IMR-90 (cell line): ENCODE measurements at regions not wholly inside any gene's neighbourhood (a gene's known extent, or its start where the extent isn't known, plus 50 kb on each side); places are given as distances from the start of the nearest gene placed in this dataset.

Experiments used
- ATAC-seq: fragments of 200-7000 bp; cut with Tn5 transposase; 2 replicates; pipeline ENCODE4 v1.9.1; 2020; ENCODE audit warnings: low read depth, mild to moderate bottlenecking, moderate library complexity
- BruUV-seq: library from RNA; stranded (reverse); fragments of 400-500 nt; replicated peaks from 2 replicates; lab custom pipeline; 2021; lab: Mats Ljungman, UMichigan
- CTCF ChIA-PET: fragments of 300-600 bp; formaldehyde crosslinking; extraction: SDS; loops from one replicate; lab custom pipeline; 2021; ENCODE audit warnings: antibody characterized with exemption; lab: Yijun Ruan, JAX
- POLR2A ChIA-PET: fragments of 300-600 bp; sonication (Branson Sonifier 250); formaldehyde crosslinking; loops from one replicate; lab custom pipeline; 2022; ENCODE audit warnings: antibody characterized with exemption; ENCODE audit not compliant: unreplicated experiment; lab: Charles Lee
- DNase-seq: peaks from one replicate; pipeline ENCODE4 v3.0.0; 2013
- H2AFZ ChIP-seq: replicated peaks from 2 replicates; pipeline ENCODE3; 2013; ENCODE audit warnings: low read length, mild to moderate bottlenecking; ENCODE audit not compliant: poor library complexity
- H2AK5ac ChIP-seq: 2 replicates; pipeline ENCODE4 v1.6.1; 2013; ENCODE audit warnings: low read depth, low read length, inconsistent platforms
- H2AK9ac ChIP-seq: replicated peaks from 2 replicates; pipeline ENCODE3; 2013; ENCODE audit warnings: mild to moderate bottlenecking, low read depth, low read length, moderate library complexity; ENCODE audit not compliant: poor library complexity
- H2BK120ac ChIP-seq: 2 replicates; pipeline ENCODE4 v1.6.1; 2013; ENCODE audit warnings: low read depth, low read length, inconsistent platforms
- H2BK15ac ChIP-seq: 3 replicates; pipeline ENCODE4 v1.6.1; 2013; ENCODE audit warnings: low read depth, low read length, inconsistent platforms
- H2BK20ac ChIP-seq: 2 replicates; pipeline ENCODE4 v1.6.1; 2013; ENCODE audit warnings: low read depth, mild to moderate bottlenecking, inconsistent platforms, low read length, moderate library complexity
- H2BK5ac ChIP-seq: 2 replicates; pipeline ENCODE4 v1.6.1; 2013; ENCODE audit warnings: mild to moderate bottlenecking, low read depth, low read length, inconsistent platforms; ENCODE audit not compliant: poor library complexity, severe bottlenecking
- H3K14ac ChIP-seq: replicated peaks from 2 replicates; pipeline ENCODE4 v1.6.1; 2013; ENCODE audit warnings: low read depth, low read length, inconsistent platforms
- H3K18ac ChIP-seq: 2 replicates; pipeline ENCODE4 v1.6.1; 2013; ENCODE audit warnings: low read depth, low read length, control low read depth
- H3K23ac ChIP-seq: 2 replicates; pipeline ENCODE4 v1.6.1; 2013; ENCODE audit warnings: low read depth, low read length, inconsistent platforms
- H3K27ac ChIP-seq: 2 replicates; pipeline ENCODE4 v1.5.1; 2013; ENCODE audit warnings: mild to moderate bottlenecking, control low read depth, low read length; ENCODE audit not compliant: insufficient read depth
- H3K27me3 ChIP-seq: 2 replicates; pipeline ENCODE4 v1.6.1; 2013; ENCODE audit warnings: low read length; ENCODE audit not compliant: control insufficient read depth, insufficient read depth
- H3K36me3 ChIP-seq: 2 replicates; pipeline ENCODE4 v1.6.1; 2013; ENCODE audit warnings: low read length, mixed read lengths; ENCODE audit not compliant: control insufficient read depth, insufficient read depth
- H3K4ac ChIP-seq: 2 replicates; pipeline ENCODE4 v1.6.1; 2013; ENCODE audit warnings: low read depth, low read length, inconsistent platforms
- H3K4me1 ChIP-seq: 2 replicates; pipeline ENCODE4 v1.6.1; 2013; ENCODE audit warnings: low read length, mixed read lengths; ENCODE audit not compliant: control insufficient read depth, insufficient read depth
- H3K4me2 ChIP-seq: 2 replicates; pipeline ENCODE4 v1.6.1; 2013; ENCODE audit warnings: low read depth, mild to moderate bottlenecking, control low read depth, low read length, moderate library complexity
- H3K4me3 ChIP-seq: 2 replicates; pipeline ENCODE4 v1.5.1; 2013; ENCODE audit warnings: low read depth, mild to moderate bottlenecking, control low read depth, low read length, moderate library complexity; ENCODE audit not compliant: insufficient read depth
- H3K56ac ChIP-seq: 2 replicates; pipeline ENCODE4 v1.6.1; 2013; ENCODE audit warnings: low read length, inconsistent platforms; ENCODE audit not compliant: insufficient read depth; ENCODE audit errors: extremely low read depth
- H3K79me1 ChIP-seq, 2 experiments: 2 replicates each; pipeline ENCODE4 v1.6.1; 2013; ENCODE audit warnings: low read length in 2 of 2, inconsistent platforms in 1 of 2, low read depth in 1 of 2
- H3K9ac ChIP-seq: 2 replicates; pipeline ENCODE4 v1.6.1; 2013; ENCODE audit warnings: low read depth, low read length, control low read depth
- H3K9me1 ChIP-seq: 2 replicates; pipeline ENCODE4 v1.6.1; 2013; ENCODE audit warnings: low read length, inconsistent platforms; ENCODE audit not compliant: insufficient read depth
- H3K9me3 ChIP-seq: 2 replicates; pipeline ENCODE4 v1.6.1; 2013; ENCODE audit warnings: low read length; ENCODE audit not compliant: control insufficient read depth, insufficient read depth
- H4K20me1 ChIP-seq: 2 replicates; pipeline ENCODE4 v1.6.1; 2013; ENCODE audit warnings: low read length, inconsistent platforms; ENCODE audit not compliant: insufficient read depth
- H4K5ac ChIP-seq: 2 replicates; pipeline ENCODE4 v1.6.1; 2013; ENCODE audit warnings: mild to moderate bottlenecking, low read depth, low read length, control low read depth
- H4K8ac ChIP-seq, 2 experiments: 2 replicates each; pipeline ENCODE4 v1.6.1; 2013; ENCODE audit warnings: low read depth in 2 of 2, low read length in 2 of 2, control low read depth in 1 of 2, inconsistent platforms in 1 of 2
- H4K91ac ChIP-seq: 2 replicates; pipeline ENCODE4 v1.6.1; 2013; ENCODE audit warnings: low read depth, low read length, inconsistent platforms; ENCODE audit not compliant: insufficient read depth
- BHLHE40 ChIP-seq: fragments of 150-350 bp; IDR thresholded peaks from 2 replicates; pipeline ENCODE4 v1.6.1; 2016; ENCODE audit warnings: mild to moderate bottlenecking, low read depth, low read length
- CEBPB ChIP-seq: IDR thresholded peaks from 2 replicates; pipeline ENCODE4 v1.6.1; 2012; ENCODE audit warnings: low read depth, low read length, improper control_type of control experiment
- CHD1 ChIP-seq: IDR thresholded peaks from 2 replicates; pipeline ENCODE4 v1.6.1; 2012; ENCODE audit warnings: low read depth, low read length, improper control_type of control experiment
- FOS ChIP-seq: fragments of 150-350 bp; IDR thresholded peaks from 2 replicates; pipeline ENCODE4 v1.6.1; 2016; ENCODE audit warnings: low read depth, low read length
- MAZ ChIP-seq: IDR thresholded peaks from 2 replicates; pipeline ENCODE4 v1.6.1; 2012; ENCODE audit warnings: low read depth, mild to moderate bottlenecking, low read length, improper control_type of control experiment, moderate library complexity, borderline replicate concordance
- NFE2L2 ChIP-seq: fragments of 150-350 bp; IDR thresholded peaks from 2 replicates; pipeline ENCODE4 v1.6.1; 2016; ENCODE audit warnings: low read depth, mild to moderate bottlenecking, low read length
- POLR2A ChIP-seq: IDR thresholded peaks from 2 replicates; pipeline ENCODE4 v1.6.1; 2012; ENCODE audit warnings: mild to moderate bottlenecking, low read depth, low read length
- RAD21 ChIP-seq: IDR thresholded peaks from 2 replicates; pipeline ENCODE4 v1.6.1; 2012; ENCODE audit warnings: low read length, improper control_type of control experiment
- RCOR1 ChIP-seq: IDR thresholded peaks from 2 replicates; pipeline ENCODE4 v1.6.1; 2012; ENCODE audit warnings: mild to moderate bottlenecking, low read length, improper control_type of control experiment; ENCODE audit not compliant: insufficient replicate concordance
- RFX5 ChIP-seq: IDR thresholded peaks from 2 replicates; pipeline ENCODE4 v1.8.0; 2012; ENCODE audit warnings: low read depth, mild to moderate bottlenecking, low read length, moderate library complexity
- SMC3 ChIP-seq: fragments of 150-350 bp; IDR thresholded peaks from 2 replicates; pipeline ENCODE4 v1.6.1; 2016; ENCODE audit warnings: low read depth, mild to moderate bottlenecking, antibody characterized with exemption, low read length, moderate library complexity
- USF2 ChIP-seq: fragments of 150-350 bp; IDR thresholded peaks from 2 replicates; pipeline ENCODE4 v1.6.1; 2017; ENCODE audit warnings: mild to moderate bottlenecking, antibody characterized with exemption, low read length, low read depth
- WGBS, 2 experiments: methylation state at CpG; one replicate each; pipeline versions ENCODE4 v1.1.5 to v1.1.7; 2013; ENCODE audit warnings: missing lambda C conversion rate in 2 of 2; ENCODE audit not compliant: insufficient read length in 1 of 2; ENCODE audit errors: extremely low coverage in 2 of 2; 5-methylcytosine and 5-hydroxymethylcytosine counted together
- dilution Hi-C: fragments of 300-500 bp; cut with HindIII; formaldehyde crosslinking; loops from one replicate; pipeline ENCODE4 v1.14.3; 2018; ENCODE audit warnings: low sequenced_read_pairs; ENCODE audit not compliant: unreplicated experiment
- in situ Hi-C: fragments of 300-500 bp; cut with MboI; formaldehyde crosslinking; loops from 3 replicates; pipeline ENCODE4 v1.14.3; 2019; ENCODE audit warnings: low sequenced_read_pairs, inconsistent platforms, mixed read lengths
- intact Hi-C: fragments of 100-400 bp; cut with micrococcal nuclease; formaldehyde crosslinking; loops from 2 replicates; pipeline ENCODE4 v1.10.0; 2022
- TF ChIP-seq, protein P1 (sequence below): conservative IDR thresholded peaks from 2 replicates; pipeline ENCODE4 v1.5.1; 2012; ENCODE audit warnings: mild to moderate bottlenecking, low read depth, low read length, improper control_type of control experiment

DNA sequence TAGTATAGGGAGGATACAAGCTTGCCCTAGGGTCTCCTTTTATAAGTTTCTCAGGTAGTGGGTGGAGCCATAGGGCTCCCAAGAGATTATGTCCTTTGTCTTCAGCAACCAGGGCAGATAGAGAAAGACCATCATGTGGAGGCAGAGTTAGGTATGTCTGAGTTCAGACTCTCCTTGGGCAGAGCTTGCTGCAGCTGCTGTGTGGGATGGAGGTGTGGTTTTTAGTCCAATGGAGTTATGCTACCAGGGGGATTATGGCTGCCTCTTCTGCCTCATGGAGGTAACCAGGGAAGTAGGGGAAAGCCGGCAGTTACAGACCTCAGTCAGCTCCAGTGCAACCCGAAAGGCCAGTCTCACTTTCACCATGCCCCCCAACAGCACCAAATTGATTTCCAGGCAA, 220.5 kb downstream of the NECTIN3 start:
- no peak overlapping the region for H2BK15ac ChIP-seq
- CTCF ChIA-PET = no interaction called here

More for the DNA sequence above, 220.5 kb downstream of the NECTIN3 start:
- Histone ChIP-seq H2BK5ac (no peak overlapping the region), H3K4me3 (no peak overlapping the region), H3K27me3 (no peaks in the 10 kb centered on the region), H2AK5ac (no peak overlapping the region), H3K36me3 (no peaks in the 10 kb centered on the region), H3K14ac (no peak overlapping the region), H4K8ac (no peak overlapping the region), H4K5ac (no peak overlapping the region), H3K9ac (no peak overlapping the region), H2BK20ac (no peak overlapping the region), H2BK120ac (no peak overlapping the region), H3K4me2 (no peak overlapping the region), H3K79me1 (no peaks in the 10 kb centered on the region), H3K23ac (no peak overlapping the region), H3K9me1 (no peaks in the 10 kb centered on the region), H2AFZ (no peak overlapping the region), H4K20me1 (no peaks in the 10 kb centered on the region), H3K4ac (no peak overlapping the region), H3K56ac (no peak overlapping the region), H4K91ac (no peak overlapping the region), H2AK9ac (no peak overlapping the region), H3K27ac (no peak overlapping the region), H3K9me3 (no peaks in the 10 kb centered on the region), H3K4me1 (no peaks in the 10 kb centered on the region), H3K18ac (no peak overlapping the region)
- dilution Hi-C loops (no loop called here), intact Hi-C loops (no loop called here), in situ Hi-C loops (no loop called here)
- no peak for ATAC-seq
- no TSS peak for BruUV-seq
- no peak for DNase-seq
- TF ChIP-seq NFE2L2 (no peak), BHLHE40 (no peak), CEBPB (no peak), RAD21 (no peak), MAZ (no peak), POLR2A (no peak), RFX5 (no peak), RCOR1 (no peak), USF2 (no peak), SMC3 (no peak), FOS (no peak), CHD1 (no peak)
- TF ChIP-seq, protein P1, sequence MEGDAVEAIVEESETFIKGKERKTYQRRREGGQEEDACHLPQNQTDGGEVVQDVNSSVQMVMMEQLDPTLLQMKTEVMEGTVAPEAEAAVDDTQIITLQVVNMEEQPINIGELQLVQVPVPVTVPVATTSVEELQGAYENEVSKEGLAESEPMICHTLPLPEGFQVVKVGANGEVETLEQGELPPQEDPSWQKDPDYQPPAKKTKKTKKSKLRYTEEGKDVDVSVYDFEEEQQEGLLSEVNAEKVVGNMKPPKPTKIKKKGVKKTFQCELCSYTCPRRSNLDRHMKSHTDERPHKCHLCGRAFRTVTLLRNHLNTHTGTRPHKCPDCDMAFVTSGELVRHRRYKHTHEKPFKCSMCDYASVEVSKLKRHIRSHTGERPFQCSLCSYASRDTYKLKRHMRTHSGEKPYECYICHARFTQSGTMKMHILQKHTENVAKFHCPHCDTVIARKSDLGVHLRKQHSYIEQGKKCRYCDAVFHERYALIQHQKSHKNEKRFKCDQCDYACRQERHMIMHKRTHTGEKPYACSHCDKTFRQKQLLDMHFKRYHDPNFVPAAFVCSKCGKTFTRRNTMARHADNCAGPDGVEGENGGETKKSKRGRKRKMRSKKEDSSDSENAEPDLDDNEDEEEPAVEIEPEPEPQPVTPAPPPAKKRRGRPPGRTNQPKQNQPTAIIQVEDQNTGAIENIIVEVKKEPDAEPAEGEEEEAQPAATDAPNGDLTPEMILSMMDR = no peak
- POLR2A ChIA-PET = no interaction called here
- WGBS, 2 experiments = no CpG with 5 or more reads among the region's 2 CpGs
